ENCODE measurements at regions not wholly inside any gene's neighbourhood (a gene's known extent, or its start where the extent isn't known, plus 50 kb on each side); places are given as distances from the start of the nearest gene placed in this dataset.

GRCh38 chr4:166670341-166670740 is 564.0 kb downstream of the SPOCK3 start:
- TF ChIP-seq CTCF (IDR thresholded peaks at IDR 0.05) (no peak), EZH2 (IDR thresholded peaks at IDR 0.05; ENCODE audit: borderline replicate concordance, insufficient read depth, low read depth, low read length, poor library complexity, severe bottlenecking) (no peak)
